Liver (tissue), 8 donors: ENCODE measurements at regions not wholly inside any gene's neighbourhood (a gene's known extent, or its start where the extent isn't known, plus 50 kb on each side); places are given as distances from the start of the nearest gene placed in this dataset.

Experiments
- DNase-seq: peaks from one replicate; pipeline ENCODE4 v3.0.0-alpha.2; 2017; ENCODE audit warnings: low spot score
- H3K27ac ChIP-seq, 2 donors: one replicate each; pipeline ENCODE4 v1.7.0; 2013; ENCODE audit warnings: inconsistent platforms in 2 of 2, low read length in 2 of 2, control low read depth in 1 of 2, low read depth in 1 of 2, mild to moderate bottlenecking in 1 of 2
- H3K27me3 ChIP-seq, 4 donors: one replicate each; pipeline versions ENCODE4 v1.6.1 to v1.7.0; 2013; ENCODE audit warnings: low read length in 3 of 4, inconsistent platforms in 1 of 4, mild to moderate bottlenecking in 1 of 4, moderate library complexity in 1 of 4; ENCODE audit not compliant: control insufficient read depth in 4 of 4, insufficient read depth in 4 of 4
- H3K36me3 ChIP-seq, 4 donors: one replicate each; pipeline versions ENCODE4 v1.6.1 to v1.7.0; 2013; ENCODE audit warnings: low read length in 3 of 4, mild to moderate bottlenecking in 3 of 4, low read depth in 1 of 4, moderate library complexity in 1 of 4; ENCODE audit not compliant: control insufficient read depth in 4 of 4, insufficient read depth in 3 of 4
- H3K4me1 ChIP-seq, 4 donors: one replicate each; pipeline versions ENCODE4 v1.6.1 to v1.7.0; 2013; ENCODE audit warnings: low read length in 3 of 4, mild to moderate bottlenecking in 3 of 4, moderate library complexity in 1 of 4; ENCODE audit not compliant: control insufficient read depth in 4 of 4, insufficient read depth in 4 of 4
- H3K4me3 ChIP-seq, 3 donors: one replicate each; pipeline versions ENCODE4 v1.6.1 to v1.7.0; 2013; ENCODE audit warnings: low read length in 3 of 3, control low read depth in 1 of 3, low read depth in 1 of 3, mild to moderate bottlenecking in 1 of 3
- H3K9ac ChIP-seq, 2 donors: one replicate each; pipeline ENCODE4 v1.7.0; 2013; ENCODE audit warnings: low read length in 2 of 2, mild to moderate bottlenecking in 2 of 2, moderate library complexity in 2 of 2, control low read depth in 1 of 2, low read depth in 1 of 2
- H3K9me3 ChIP-seq, 4 donors: one replicate each; pipeline versions ENCODE4 v1.6.1 to v1.7.0; 2013; ENCODE audit warnings: low read length in 3 of 4; ENCODE audit not compliant: control insufficient read depth in 4 of 4
- CTCF ChIP-seq: fragments of 150-350 bp; IDR thresholded peaks from 2 replicates; pipeline ENCODE4 v1.5.1; 2017; ENCODE audit warnings: improper control_type of control experiment, low read depth, low read length; ENCODE audit not compliant: missing input control
- EGR1 ChIP-seq, 2 donors: IDR thresholded peaks; 2 replicates each; pipeline ENCODE4 v1.6.1; 2016 to 2018; ENCODE audit warnings: antibody characterized with exemption in 2 of 2, low read depth in 2 of 2
- FOXA1 ChIP-seq: IDR thresholded peaks from 2 replicates; pipeline ENCODE4 v1.6.1; 2016; ENCODE audit warnings: antibody characterized with exemption
- FOXA2 ChIP-seq: IDR thresholded peaks from 2 replicates; pipeline ENCODE4 v1.6.1; 2016; ENCODE audit warnings: antibody characterized with exemption
- GABPA ChIP-seq, 2 donors: IDR thresholded peaks in 1 of 2; conservative IDR thresholded peaks in 1 of 2; 2 replicates each; pipeline ENCODE4 v1.6.1; 2016; ENCODE audit warnings: antibody characterized with exemption in 2 of 2, mild to moderate bottlenecking in 1 of 2, moderate library complexity in 1 of 2
- HNF4A ChIP-seq, 2 donors: conservative IDR thresholded peaks; 2 replicates each; pipeline ENCODE4 v1.6.1; 2016; ENCODE audit warnings: antibody characterized with exemption in 2 of 2, mild to moderate bottlenecking in 2 of 2
- HNF4G ChIP-seq: IDR thresholded peaks from 2 replicates; pipeline ENCODE4 v1.6.1; 2016; ENCODE audit warnings: antibody characterized with exemption
- JUND ChIP-seq, 2 donors: IDR thresholded peaks; 2 replicates each; pipeline ENCODE4 v1.6.1; 2016; ENCODE audit warnings: antibody characterized with exemption in 2 of 2
- NR2F2 ChIP-seq: IDR thresholded peaks from 2 replicates; pipeline ENCODE4 v1.6.1; 2016; ENCODE audit warnings: antibody characterized with exemption
- RAD21 ChIP-seq, 2 donors: IDR thresholded peaks; 2 replicates each; pipeline ENCODE4 v1.6.1; 2016; ENCODE audit warnings: antibody characterized with exemption in 2 of 2, mild to moderate bottlenecking in 2 of 2
- REST ChIP-seq: IDR thresholded peaks from 2 replicates; pipeline ENCODE4 v1.6.1; 2016; ENCODE audit warnings: antibody characterized with exemption, mild to moderate bottlenecking
- RXRA ChIP-seq, 2 donors: IDR thresholded peaks; 2 replicates each; pipeline ENCODE4 v1.6.1; 2017 to 2018; ENCODE audit warnings: antibody characterized with exemption in 2 of 2, mild to moderate bottlenecking in 1 of 2
- SP1 ChIP-seq: IDR thresholded peaks from 2 replicates; pipeline ENCODE4 v1.6.1; 2018; ENCODE audit warnings: antibody characterized with exemption, mild to moderate bottlenecking
- TAF1 ChIP-seq: conservative IDR thresholded peaks from 2 replicates; pipeline ENCODE4 v1.6.1; 2016; ENCODE audit warnings: antibody characterized with exemption, mild to moderate bottlenecking
- YY1 ChIP-seq: IDR thresholded peaks from 2 replicates; pipeline ENCODE4 v1.6.1; 2016; ENCODE audit warnings: antibody characterized with exemption, mild to moderate bottlenecking
- ZBTB33 ChIP-seq: IDR thresholded peaks from 2 replicates; pipeline ENCODE4 v1.6.1; 2016; ENCODE audit warnings: antibody characterized with exemption
- WGBS: extraction: QIAGEN DNeasy Blood & Tissue Kit; methylation state at CpG from one replicate; pipeline ENCODE4 v1.1.7; 2013; 5-methylcytosine and 5-hydroxymethylcytosine counted together
- TF ChIP-seq, protein P1 (sequence below): IDR thresholded peaks from 2 replicates; pipeline ENCODE4 v1.6.1; 2016; ENCODE audit warnings: antibody characterized with exemption
- TF ChIP-seq, protein P2 (sequence below): IDR thresholded peaks from 2 replicates; pipeline ENCODE4 v1.6.1; 2016; ENCODE audit warnings: antibody characterized with exemption
- donor health status: healthy.
- donor health status: healthy.
- donor health status: healthy.
- donor health status: healthy.
- donor health status: healthy.

- TF ChIP-seq RAD21 (IDR thresholded peaks at IDR 0.05) (no peak), SP1 (no peak), ZBTB33 (no peak), RXRA (IDR thresholded peaks at IDR 0.05) (no peak), YY1 (no peak), HNF4G (no peak), CTCF (no peak), HNF4A (conservative IDR thresholded peaks at IDR 0.05) (no peak), TAF1 (no peak), FOXA2 (no peak), REST (no peak), GABPA (IDR thresholded peaks at IDR 0.05 in 1 of 2, conservative IDR thresholded peaks at IDR 0.05 in 1 of 2) (no peak)
- TF ChIP-seq, protein P1, sequence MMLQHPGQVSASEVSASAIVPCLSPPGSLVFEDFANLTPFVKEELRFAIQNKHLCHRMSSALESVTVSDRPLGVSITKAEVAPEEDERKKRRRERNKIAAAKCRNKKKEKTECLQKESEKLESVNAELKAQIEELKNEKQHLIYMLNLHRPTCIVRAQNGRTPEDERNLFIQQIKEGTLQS = no peak
- no peaks in the 10 kb centered on the region for H3K9me3 ChIP-seq
- H3K36me3 ChIP-seq = no peaks in the 10 kb centered on the region
- no peak overlapping the region for H3K4me3 ChIP-seq
- H3K27me3 ChIP-seq = no peaks in the 10 kb centered on the region
- H3K9ac ChIP-seq = no peak overlapping the region
- DNase-seq = no peak
- H3K4me1 ChIP-seq = no peaks in the 10 kb centered on the region
- no peak overlapping the region for H3K27ac ChIP-seq
- WGBS = 64% methylated on average over 3 of the region's 3 CpGs
Measured at GRCh38 chr6:74942130-74942529, 263.7 kb downstream of the COL12A1 start.

DNA sequence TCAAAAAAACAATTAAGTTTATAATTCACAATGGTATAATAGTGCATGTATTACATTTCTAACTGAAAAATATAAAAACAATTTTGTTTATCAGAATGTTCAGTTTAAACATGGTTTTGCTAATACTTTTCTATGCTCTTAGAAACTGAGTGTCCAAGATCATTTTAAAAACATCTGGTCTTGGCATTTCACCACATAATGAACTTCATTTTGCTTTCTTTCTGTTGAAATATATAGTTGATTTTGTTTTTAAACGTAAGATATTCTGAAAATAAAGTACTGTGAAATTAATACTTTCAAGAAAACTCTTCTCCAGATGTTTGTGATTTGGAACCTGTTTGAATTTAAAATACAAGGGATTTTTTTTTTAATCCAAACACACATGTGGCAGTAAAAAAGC lies 264.4 kb downstream of the COL12A1 start:
- no peak overlapping the region for H3K4me3 ChIP-seq
- no peaks in the 10 kb centered on the region for H3K27me3 ChIP-seq
- no peak for DNase-seq
- no peaks in the 10 kb centered on the region for H3K9me3 ChIP-seq
- no peaks in the 10 kb centered on the region for H3K4me1 ChIP-seq
- no peak overlapping the region for H3K27ac ChIP-seq
- WGBS = 30% methylated on average over 1 of the region's 1 CpG
- no peaks in the 10 kb centered on the region for H3K36me3 ChIP-seq
- H3K9ac ChIP-seq = no peak overlapping the region
- TF ChIP-seq RXRA (IDR thresholded peaks at IDR 0.05) (no peak), ZBTB33 (no peak), HNF4G (no peak), FOXA1 (no peak), NR2F2 (no peak), SP1 (no peak), JUND (IDR thresholded peaks at IDR 0.05) (no peak), REST (no peak), EGR1 (IDR thresholded peaks at IDR 0.05; ENCODE audit: low read depth in 2 of 2) (no peak), RAD21 (IDR thresholded peaks at IDR 0.05) (no peak), YY1 (no peak)
- TF ChIP-seq, protein P1 = no peak
- TF ChIP-seq, protein P2, sequence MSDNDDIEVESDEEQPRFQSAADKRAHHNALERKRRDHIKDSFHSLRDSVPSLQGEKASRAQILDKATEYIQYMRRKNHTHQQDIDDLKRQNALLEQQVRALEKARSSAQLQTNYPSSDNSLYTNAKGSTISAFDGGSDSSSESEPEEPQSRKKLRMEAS = no peak
